PC-3 (cell line): ENCODE measurements at regions not wholly inside any gene's neighbourhood (a gene's known extent, or its start where the extent isn't known, plus 50 kb on each side); places are given as distances from the start of the nearest gene placed in this dataset.
"Not testable (repeated sequence)": the region's sequence is repeated elsewhere in the genome, so short reads cannot be mapped to it uniquely, and the experiment has no call there.

Experiments used
- ATAC-seq: fragments of 200-7000 bp; cut with Tn5 transposase; 2 replicates; pipeline ENCODE4 v1.9.1; 2020; ENCODE audit warnings: mild to moderate bottlenecking, moderate library complexity
- BruUV-seq: library from RNA; stranded (reverse); fragments of 400-500 nt; replicated peaks from 2 replicates; lab custom pipeline; 2021; lab: Mats Ljungman, UMichigan
- CTCF ChIA-PET: fragments of 300-600 bp; sonication (Branson Sonifier 250); formaldehyde crosslinking; loops from one replicate; lab custom pipeline; 2022; ENCODE audit warnings: antibody characterized with exemption; lab: Charles Lee
- POLR2A ChIA-PET: fragments of 300-600 bp; sonication (Branson Sonifier 250); formaldehyde crosslinking; loops from one replicate; lab custom pipeline; 2022; ENCODE audit warnings: antibody characterized with exemption; ENCODE audit not compliant: unreplicated experiment; lab: Charles Lee
- DNase-seq: peaks from one replicate; pipeline ENCODE4 v3.0.0-alpha.2; 2015
- H2AFZ ChIP-seq: fragments of 300-600 bp; sonication (generic); 2 replicates; pipeline ENCODE4 v1.6.0; 2016; ENCODE audit warnings: antibody characterized with exemption, low read length
- H3F3A ChIP-seq: fragments of 300-600 bp; sonication (generic); one replicate; pipeline ENCODE4 v1.6.0; 2017; ENCODE audit warnings: antibody characterized with exemption, low read length, control low read depth, mild to moderate bottlenecking; ENCODE audit not compliant: unreplicated experiment
- H3K27ac ChIP-seq: fragments of 300-600 bp; sonication (generic); 2 replicates; pipeline ENCODE4 v1.5.1; 2016; ENCODE audit warnings: mild to moderate bottlenecking, low read length
- H3K27me3 ChIP-seq: fragments of 300-600 bp; sonication (generic); 2 replicates; pipeline ENCODE4 v1.6.1; 2016; ENCODE audit warnings: low read length, mixed read lengths
- H3K36me3 ChIP-seq: fragments of 300-600 bp; sonication (generic); 2 replicates; pipeline ENCODE4 v1.6.1; 2016; ENCODE audit warnings: low read depth, mixed run types, low read length, mixed read lengths
- H3K4me1 ChIP-seq: fragments of 300-600 bp; sonication (generic); 2 replicates; pipeline ENCODE4 v1.5.1; 2016; ENCODE audit warnings: low read length; ENCODE audit not compliant: insufficient read depth
- H3K4me2 ChIP-seq: fragments of 300-600 bp; sonication (generic); 2 replicates; pipeline ENCODE4 v1.6.0; 2016; ENCODE audit warnings: low read length
- H3K4me3 ChIP-seq: fragments of 300-600 bp; sonication (generic); 2 replicates; pipeline ENCODE4 v1.5.1; 2016; ENCODE audit warnings: mild to moderate bottlenecking, low read length, mixed read lengths
- H3K79me2 ChIP-seq: fragments of 300-600 bp; sonication (generic); 2 replicates; pipeline ENCODE4 v1.6.1; 2017; ENCODE audit warnings: low read length, mixed read lengths
- H3K9ac ChIP-seq: fragments of 300-600 bp; sonication (generic); 2 replicates; pipeline ENCODE4 v1.6.0; 2016; ENCODE audit warnings: mild to moderate bottlenecking, low read length
- H3K9me2 ChIP-seq: fragments of 300-600 bp; sonication (generic); replicated peaks from 2 replicates; pipeline ENCODE4 v1.6.1; 2016; ENCODE audit warnings: mixed run types, low read length, mixed read lengths
- H3K9me3 ChIP-seq: fragments of 300-600 bp; sonication (generic); 2 replicates; pipeline ENCODE4 v1.6.1; 2016; ENCODE audit warnings: low read length, mixed read lengths
- H4K20me1 ChIP-seq: fragments of 300-600 bp; sonication (generic); 2 replicates; pipeline ENCODE4 v1.6.1; 2016; ENCODE audit warnings: low read length, mixed read lengths
- EZH2 ChIP-seq: fragments of 300-600 bp; sonication (generic); IDR thresholded peaks from one replicate; pipeline ENCODE4 v1.6.1; 2017; ENCODE audit warnings: antibody characterized with exemption, mild to moderate bottlenecking, low read length; ENCODE audit not compliant: unreplicated experiment
- EZH2phosphoT487 ChIP-seq: fragments of 300-600 bp; sonication (generic); IDR thresholded peaks from 2 replicates; pipeline ENCODE4 v1.6.1; 2018; ENCODE audit warnings: mild to moderate bottlenecking, antibody characterized with exemption, low read length, borderline replicate concordance
- intact Hi-C: fragments of 100-400 bp; cut with micrococcal nuclease; formaldehyde crosslinking; loops from 2 replicates; pipeline ENCODE4 v1.9.0; 2023
- TF ChIP-seq, protein P1 (sequence below): fragments of 300-600 bp; sonication (generic); conservative IDR thresholded peaks from 2 replicates; pipeline ENCODE4 v1.5.1; 2017; ENCODE audit warnings: antibody characterized with exemption, low read depth, mild to moderate bottlenecking, low read length

DNA sequence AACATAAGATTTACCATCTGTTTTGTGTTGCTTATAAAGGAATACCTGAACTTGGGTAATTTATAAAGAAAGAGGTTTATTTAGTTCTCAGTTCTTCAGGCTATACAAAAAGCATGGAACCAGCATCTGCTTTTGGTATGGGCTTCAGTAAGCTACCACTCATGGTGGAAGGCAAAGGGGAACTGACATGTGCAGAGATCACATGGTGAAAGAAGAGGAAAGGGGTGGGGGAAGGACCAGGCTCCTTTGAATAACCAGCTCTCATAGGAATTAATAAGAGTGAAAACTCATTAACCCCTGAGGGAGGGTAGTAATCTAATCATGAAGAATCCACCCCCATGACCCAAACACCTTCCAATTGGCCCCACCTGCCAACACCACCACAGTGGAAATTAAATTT is 89.5 kb upstream of the TMEM170B start:
- DNase-seq (no peak), ATAC-seq (no peak)
- no peak overlapping the region for H3K9ac ChIP-seq
- H3K9me2 ChIP-seq = no peaks in the 10 kb centered on the region
- TF ChIP-seq EZH2 (no peak), EZH2phosphoT487 (no peak)
- TF ChIP-seq, protein P1, sequence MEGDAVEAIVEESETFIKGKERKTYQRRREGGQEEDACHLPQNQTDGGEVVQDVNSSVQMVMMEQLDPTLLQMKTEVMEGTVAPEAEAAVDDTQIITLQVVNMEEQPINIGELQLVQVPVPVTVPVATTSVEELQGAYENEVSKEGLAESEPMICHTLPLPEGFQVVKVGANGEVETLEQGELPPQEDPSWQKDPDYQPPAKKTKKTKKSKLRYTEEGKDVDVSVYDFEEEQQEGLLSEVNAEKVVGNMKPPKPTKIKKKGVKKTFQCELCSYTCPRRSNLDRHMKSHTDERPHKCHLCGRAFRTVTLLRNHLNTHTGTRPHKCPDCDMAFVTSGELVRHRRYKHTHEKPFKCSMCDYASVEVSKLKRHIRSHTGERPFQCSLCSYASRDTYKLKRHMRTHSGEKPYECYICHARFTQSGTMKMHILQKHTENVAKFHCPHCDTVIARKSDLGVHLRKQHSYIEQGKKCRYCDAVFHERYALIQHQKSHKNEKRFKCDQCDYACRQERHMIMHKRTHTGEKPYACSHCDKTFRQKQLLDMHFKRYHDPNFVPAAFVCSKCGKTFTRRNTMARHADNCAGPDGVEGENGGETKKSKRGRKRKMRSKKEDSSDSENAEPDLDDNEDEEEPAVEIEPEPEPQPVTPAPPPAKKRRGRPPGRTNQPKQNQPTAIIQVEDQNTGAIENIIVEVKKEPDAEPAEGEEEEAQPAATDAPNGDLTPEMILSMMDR = no peak
- intact Hi-C loops = no loop called here
- no peaks in the 10 kb centered on the region for H3K4me1 ChIP-seq
- H3K27me3 ChIP-seq = no peaks in the 10 kb centered on the region
- H3K4me3 ChIP-seq = no peak overlapping the region
- POLR2A ChIA-PET = no interaction called here
- CTCF ChIA-PET = no interaction called here
- H3K79me2 ChIP-seq = no peaks in the 10 kb centered on the region
- H3K27ac ChIP-seq = no peak overlapping the region
- H3K36me3 ChIP-seq = no peaks in the 10 kb centered on the region
- no peak overlapping the region for H3K4me2 ChIP-seq
- H2AFZ ChIP-seq = no peak overlapping the region
- no peaks in the 10 kb centered on the region for H4K20me1 ChIP-seq
- H3F3A ChIP-seq = no peaks in the 10 kb centered on the region
- H3K9me3 ChIP-seq = no peaks in the 10 kb centered on the region
- no TSS peak for BruUV-seq

DNA sequence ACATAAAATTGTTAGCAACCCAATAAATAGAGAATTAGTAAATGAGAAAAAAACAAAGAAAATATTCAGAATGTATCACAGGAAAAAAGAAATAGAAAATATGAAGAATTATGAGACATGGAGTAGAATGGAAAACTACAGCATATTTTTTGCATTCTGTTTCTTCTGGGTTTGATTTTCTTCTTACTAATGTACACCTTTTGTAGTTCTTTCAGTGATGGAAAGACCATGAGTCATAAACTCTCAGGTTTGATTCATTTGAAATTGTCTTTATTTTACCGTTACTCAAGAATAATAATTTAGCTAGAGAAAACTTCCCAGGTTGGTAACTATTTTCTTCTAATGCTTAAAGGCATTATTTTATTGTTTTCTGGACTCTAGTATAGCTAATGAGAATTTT is 90.3 kb upstream of the TMEM170B start:
- H3K27me3 ChIP-seq = no peaks in the 10 kb centered on the region
- no peaks in the 10 kb centered on the region for H3K9me3 ChIP-seq
- H3K79me2 ChIP-seq = no peaks in the 10 kb centered on the region
- no peaks in the 10 kb centered on the region for H3K36me3 ChIP-seq
- H3K4me2 ChIP-seq = no peak overlapping the region
- no peak overlapping the region for H3K27ac ChIP-seq
- TF ChIP-seq EZH2phosphoT487 (no peak), EZH2 (no peak)
- TF ChIP-seq, protein P1 = no peak
- no peak overlapping the region for H3K4me3 ChIP-seq
- CTCF ChIA-PET = no interaction called here
- H3K4me1 ChIP-seq = no peaks in the 10 kb centered on the region
- H2AFZ ChIP-seq = no peak overlapping the region
- intact Hi-C loops = no loop called here
- DNase-seq (no peak), ATAC-seq (no peak)
- H3F3A ChIP-seq = no peaks in the 10 kb centered on the region
- no TSS peak for BruUV-seq
- H4K20me1 ChIP-seq = no peaks in the 10 kb centered on the region
- H3K9me2 ChIP-seq = no peaks in the 10 kb centered on the region
- H3K9ac ChIP-seq = no peak overlapping the region
- POLR2A ChIA-PET = no interaction called here

DNA sequence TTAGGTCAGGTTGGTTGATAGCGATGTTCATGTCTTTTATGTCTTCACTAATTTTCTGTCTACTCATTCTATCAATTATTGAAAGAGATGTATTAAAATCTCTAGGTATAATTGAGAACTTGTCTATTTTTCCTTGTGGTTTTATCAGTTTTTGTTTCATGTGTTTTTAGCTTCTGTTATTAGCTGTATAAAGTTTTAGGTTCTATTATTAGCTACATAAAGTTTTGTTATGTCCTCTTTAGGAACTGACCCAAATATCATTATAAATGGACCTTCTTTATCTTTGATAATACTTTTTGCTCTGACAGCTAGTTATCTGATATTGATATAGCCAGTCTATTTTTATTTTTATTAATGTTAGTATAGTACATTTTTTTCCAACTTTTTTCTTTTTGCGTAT is 92.4 kb upstream of the TMEM170B start:
- ChIA-PET CTCF (no interaction called here), POLR2A (no interaction called here)
- no peaks in the 10 kb centered on the region for H3K36me3 ChIP-seq
- TF ChIP-seq EZH2phosphoT487 (no peak), EZH2 (no peak)
- TF ChIP-seq, protein P1 = no peak
- H3K27ac ChIP-seq = no peak overlapping the region
- H3K4me1 ChIP-seq = no peaks in the 10 kb centered on the region
- DNase-seq (no peak), ATAC-seq (no peak)
- no peak overlapping the region for H3K4me3 ChIP-seq
- H3K9me3 ChIP-seq = no peaks in the 10 kb centered on the region
- intact Hi-C loops = no loop called here
- H3F3A ChIP-seq = no peaks in the 10 kb centered on the region
- no TSS peak for BruUV-seq
- H4K20me1 ChIP-seq = no peaks in the 10 kb centered on the region
- H3K4me2 ChIP-seq = no peak overlapping the region
- H3K79me2 ChIP-seq = no peaks in the 10 kb centered on the region
- no peak overlapping the region for H3K9ac ChIP-seq
- H2AFZ ChIP-seq = no peak overlapping the region
- H3K9me2 ChIP-seq = no peaks in the 10 kb centered on the region
- H3K27me3 ChIP-seq = no peaks in the 10 kb centered on the region

DNA sequence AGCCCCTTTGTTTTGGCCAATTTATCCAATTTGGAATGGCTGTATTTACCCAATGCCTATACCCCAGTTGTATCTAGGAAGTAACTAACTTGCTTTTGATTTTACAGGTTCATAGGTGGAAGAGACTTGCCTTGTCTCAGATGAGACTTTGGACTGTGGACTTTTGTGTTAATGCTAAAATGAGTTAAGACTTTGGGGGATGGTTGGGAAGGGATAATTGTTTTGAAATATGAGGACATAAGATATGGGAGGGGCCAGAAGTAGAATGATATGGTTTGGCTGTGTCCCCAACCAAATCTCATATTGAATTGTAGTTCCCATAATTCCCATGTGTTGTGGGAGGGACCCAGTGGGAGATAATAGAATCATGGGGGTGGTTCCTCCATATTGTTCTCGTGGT is 94.4 kb upstream of the TMEM170B start:
- H3K9ac ChIP-seq, intact Hi-C loops, DNase-seq, H3K79me2 ChIP-seq, H3K4me1 ChIP-seq, H3K27me3 ChIP-seq, POLR2A ChIA-PET, H3K9me3 ChIP-seq, H3K4me2 ChIP-seq, H3K27ac ChIP-seq, ATAC-seq, H3K4me3 ChIP-seq, H3F3A ChIP-seq, H4K20me1 ChIP-seq, BruUV-seq, H2AFZ ChIP-seq, CTCF ChIA-PET, H3K36me3 ChIP-seq, H3K9me2 ChIP-seq: not testable (repeated sequence)
